Medulla oblongata (tissue), 1 donor: ENCODE measurements at regions not wholly inside any gene's neighbourhood (a gene's known extent, or its start where the extent isn't known, plus 50 kb on each side); places are given as distances from the start of the nearest gene placed in this dataset.

Experiments
- DNase-seq: peaks from one replicate; pipeline ENCODE4 v3.0.0-alpha.2; 2015; ENCODE audit errors: extremely low spot score

DNA sequence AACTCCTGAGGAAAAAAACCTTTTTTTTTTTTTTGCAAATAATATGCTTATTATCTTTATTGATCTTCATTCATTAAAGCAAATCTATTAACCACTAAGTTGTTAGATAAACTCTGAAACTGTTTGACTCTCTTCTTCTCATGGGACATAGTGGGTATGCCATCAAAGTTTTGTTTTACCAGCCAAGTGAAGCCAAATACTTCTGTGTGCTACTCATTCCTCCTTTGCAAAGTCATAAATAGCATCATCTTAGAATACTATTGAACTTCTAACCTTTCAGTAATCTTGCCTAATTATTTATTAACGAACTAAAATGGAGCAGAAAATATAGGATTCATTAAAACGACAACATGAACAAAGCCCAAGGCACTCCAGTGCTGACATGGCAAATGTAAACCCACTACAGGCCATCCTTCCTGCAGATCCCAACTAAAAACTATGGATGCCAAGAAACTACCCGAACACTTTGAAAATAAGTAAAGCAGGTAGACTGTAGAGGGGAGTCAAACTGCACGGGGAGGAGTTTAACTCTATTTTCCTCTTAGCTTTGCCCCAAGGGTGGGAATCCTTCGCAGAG, 61.2 kb upstream of the ODAD2 start:
- DNase-seq = no peak

DNA sequence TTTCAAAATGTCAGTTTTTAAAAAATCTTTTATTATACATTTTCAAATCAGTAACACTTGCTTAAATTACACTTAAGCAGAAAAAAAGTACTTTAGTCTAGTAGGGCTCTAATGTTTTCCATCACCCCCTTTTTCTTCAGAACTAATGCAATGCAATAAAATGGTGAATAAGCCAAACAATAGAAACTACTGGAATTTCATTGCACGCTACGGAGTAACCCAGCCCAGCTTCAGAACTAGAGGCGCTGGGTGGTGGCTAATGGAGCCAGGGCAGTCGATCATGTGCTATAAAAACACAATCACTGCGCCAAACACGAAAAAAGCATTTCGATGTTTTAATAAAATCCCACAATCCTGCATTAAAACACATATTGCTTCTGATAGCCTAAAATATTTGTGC, 59.9 kb upstream of the ODAD2 start:
- no peak for DNase-seq

DNA sequence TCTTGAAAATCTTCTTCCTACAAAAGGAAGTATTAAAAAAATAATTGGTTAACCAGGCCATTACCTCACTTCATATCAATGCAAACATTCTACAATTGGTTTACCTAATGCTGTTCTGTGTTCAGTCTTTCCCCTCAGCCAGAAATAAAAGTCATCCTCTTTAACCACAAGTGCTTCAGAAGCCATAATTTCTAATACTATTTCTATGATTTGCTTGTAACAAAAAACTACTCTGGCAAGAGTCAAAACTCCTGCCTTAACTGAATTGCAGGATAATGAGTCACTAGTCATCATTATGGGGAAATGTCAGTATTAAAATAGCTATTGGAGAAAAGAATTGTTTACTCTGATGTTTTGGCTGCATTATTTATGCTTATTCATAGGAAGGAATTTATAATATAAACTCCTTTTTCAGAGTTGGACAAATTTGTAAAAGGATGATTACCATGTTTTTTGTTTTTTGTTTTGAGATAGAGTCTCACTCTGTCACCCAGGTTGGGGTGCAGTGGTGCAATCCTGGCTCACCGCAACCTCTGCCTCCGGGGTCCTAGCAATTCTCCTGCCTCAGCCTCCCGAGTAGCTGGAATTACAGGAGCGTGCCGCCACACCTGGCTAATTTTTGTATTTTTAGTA, 55.5 kb upstream of the ODAD2 start:
- no peak for DNase-seq

DNA sequence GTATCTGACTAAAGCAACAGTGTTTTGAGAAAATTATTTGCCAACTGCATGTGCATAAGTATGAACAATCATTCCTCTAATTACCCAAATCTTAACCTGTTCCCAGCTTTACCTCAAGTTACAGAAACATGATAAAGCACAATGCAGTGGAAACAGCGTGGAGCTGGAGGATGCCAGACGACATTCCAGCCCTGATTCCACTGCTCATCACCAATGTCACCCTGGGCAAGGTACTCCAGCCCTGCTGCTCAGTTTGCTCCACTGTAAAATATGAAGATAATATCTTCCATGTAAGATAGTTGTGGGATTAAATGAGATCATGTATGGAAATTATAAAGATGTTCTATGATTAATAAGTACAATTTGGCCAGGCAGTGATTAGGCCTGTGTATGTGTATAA, 50.4 kb upstream of the ODAD2 start:
- DNase-seq = no peak
